ENCODE measurements at regions not wholly inside any gene's neighbourhood (a gene's known extent, or its start where the extent isn't known, plus 50 kb on each side); places are given as distances from the start of the nearest gene placed in this dataset.

- TF ChIP-seq CTCF (conservative IDR thresholded peaks at IDR 0.05 in 1 of 2, IDR thresholded peaks at IDR 0.05 in 1 of 2; ENCODE audit: low read depth in 1 of 2, low read length in 2 of 2) (no peak), EZH2 (IDR thresholded peaks at IDR 0.05; ENCODE audit: low read length, missing control alignments) (no peak)
Observed at GRCh38 chr1:173421789-173422188, 55.3 kb upstream of the PRDX6 start.

All from fibroblast of lung (primary cell).